HL-60 (cell line): ENCODE measurements at regions not wholly inside any gene's neighbourhood (a gene's known extent, or its start where the extent isn't known, plus 50 kb on each side); places are given as distances from the start of the nearest gene placed in this dataset.
"Not testable (repeated sequence)": the region's sequence is repeated elsewhere in the genome, so short reads cannot be mapped to it uniquely, and the experiment has no call there.

ENCODE experiments used
- GABPA ChIP-seq: IDR thresholded peaks from 2 replicates; pipeline ENCODE4 v1.6.1; 2012; ENCODE audit warnings: low read depth
- POLR2AphosphoS5 ChIP-seq: IDR thresholded peaks from 2 replicates; pipeline ENCODE4 v1.6.1; 2012; ENCODE audit warnings: low read depth
- TF ChIP-seq, protein P1 (sequence below): IDR thresholded peaks from one replicate; pipeline ENCODE4 v1.5.1; 2011; ENCODE audit warnings: low read length, control low read depth, inconsistent platforms; ENCODE audit not compliant: insufficient read depth
- TF ChIP-seq, protein P2 (sequence below): IDR thresholded peaks from 2 replicates; pipeline ENCODE4 v1.6.1; 2012; ENCODE audit warnings: low read depth; ENCODE audit not compliant: insufficient replicate concordance

DNA sequence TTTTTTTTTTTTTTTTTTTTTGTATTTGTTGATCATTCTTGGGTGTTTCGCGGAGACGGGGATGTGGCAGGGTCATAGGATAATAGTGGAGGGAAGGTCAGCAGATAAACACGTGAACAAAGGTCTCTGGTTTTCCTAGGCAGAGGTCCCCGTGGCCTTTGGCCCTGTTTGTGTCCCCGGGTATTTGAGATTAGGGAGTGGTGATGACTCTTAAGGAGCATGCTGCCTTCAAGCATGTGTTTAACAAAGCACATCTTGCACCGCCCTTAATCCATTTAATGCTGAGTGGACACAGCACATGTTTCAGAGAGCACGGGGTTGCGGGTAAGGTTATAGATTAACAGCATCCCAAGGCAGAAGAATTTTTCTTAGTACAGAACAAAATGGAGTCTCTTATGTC, 435.8 kb upstream of the ZP4 start:
- TF ChIP-seq POLR2AphosphoS5, GABPA: not testable (repeated sequence)
- TF ChIP-seq, protein P1, sequence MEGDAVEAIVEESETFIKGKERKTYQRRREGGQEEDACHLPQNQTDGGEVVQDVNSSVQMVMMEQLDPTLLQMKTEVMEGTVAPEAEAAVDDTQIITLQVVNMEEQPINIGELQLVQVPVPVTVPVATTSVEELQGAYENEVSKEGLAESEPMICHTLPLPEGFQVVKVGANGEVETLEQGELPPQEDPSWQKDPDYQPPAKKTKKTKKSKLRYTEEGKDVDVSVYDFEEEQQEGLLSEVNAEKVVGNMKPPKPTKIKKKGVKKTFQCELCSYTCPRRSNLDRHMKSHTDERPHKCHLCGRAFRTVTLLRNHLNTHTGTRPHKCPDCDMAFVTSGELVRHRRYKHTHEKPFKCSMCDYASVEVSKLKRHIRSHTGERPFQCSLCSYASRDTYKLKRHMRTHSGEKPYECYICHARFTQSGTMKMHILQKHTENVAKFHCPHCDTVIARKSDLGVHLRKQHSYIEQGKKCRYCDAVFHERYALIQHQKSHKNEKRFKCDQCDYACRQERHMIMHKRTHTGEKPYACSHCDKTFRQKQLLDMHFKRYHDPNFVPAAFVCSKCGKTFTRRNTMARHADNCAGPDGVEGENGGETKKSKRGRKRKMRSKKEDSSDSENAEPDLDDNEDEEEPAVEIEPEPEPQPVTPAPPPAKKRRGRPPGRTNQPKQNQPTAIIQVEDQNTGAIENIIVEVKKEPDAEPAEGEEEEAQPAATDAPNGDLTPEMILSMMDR, result not testable (repeated sequence)
- TF ChIP-seq, protein P2, sequence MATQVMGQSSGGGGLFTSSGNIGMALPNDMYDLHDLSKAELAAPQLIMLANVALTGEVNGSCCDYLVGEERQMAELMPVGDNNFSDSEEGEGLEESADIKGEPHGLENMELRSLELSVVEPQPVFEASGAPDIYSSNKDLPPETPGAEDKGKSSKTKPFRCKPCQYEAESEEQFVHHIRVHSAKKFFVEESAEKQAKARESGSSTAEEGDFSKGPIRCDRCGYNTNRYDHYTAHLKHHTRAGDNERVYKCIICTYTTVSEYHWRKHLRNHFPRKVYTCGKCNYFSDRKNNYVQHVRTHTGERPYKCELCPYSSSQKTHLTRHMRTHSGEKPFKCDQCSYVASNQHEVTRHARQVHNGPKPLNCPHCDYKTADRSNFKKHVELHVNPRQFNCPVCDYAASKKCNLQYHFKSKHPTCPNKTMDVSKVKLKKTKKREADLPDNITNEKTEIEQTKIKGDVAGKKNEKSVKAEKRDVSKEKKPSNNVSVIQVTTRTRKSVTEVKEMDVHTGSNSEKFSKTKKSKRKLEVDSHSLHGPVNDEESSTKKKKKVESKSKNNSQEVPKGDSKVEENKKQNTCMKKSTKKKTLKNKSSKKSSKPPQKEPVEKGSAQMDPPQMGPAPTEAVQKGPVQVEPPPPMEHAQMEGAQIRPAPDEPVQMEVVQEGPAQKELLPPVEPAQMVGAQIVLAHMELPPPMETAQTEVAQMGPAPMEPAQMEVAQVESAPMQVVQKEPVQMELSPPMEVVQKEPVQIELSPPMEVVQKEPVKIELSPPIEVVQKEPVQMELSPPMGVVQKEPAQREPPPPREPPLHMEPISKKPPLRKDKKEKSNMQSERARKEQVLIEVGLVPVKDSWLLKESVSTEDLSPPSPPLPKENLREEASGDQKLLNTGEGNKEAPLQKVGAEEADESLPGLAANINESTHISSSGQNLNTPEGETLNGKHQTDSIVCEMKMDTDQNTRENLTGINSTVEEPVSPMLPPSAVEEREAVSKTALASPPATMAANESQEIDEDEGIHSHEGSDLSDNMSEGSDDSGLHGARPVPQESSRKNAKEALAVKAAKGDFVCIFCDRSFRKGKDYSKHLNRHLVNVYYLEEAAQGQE, result not testable (repeated sequence)
